H9 (cell line): ENCODE measurements at regions not wholly inside any gene's neighbourhood (a gene's known extent, or its start where the extent isn't known, plus 50 kb on each side); places are given as distances from the start of the nearest gene placed in this dataset.

Experiments used
- DNase-seq: peaks from one replicate; pipeline ENCODE4 v3.0.0-alpha.2; 2017
- H2AFZ ChIP-seq: one replicate; pipeline ENCODE4 v1.6.1; 2013; ENCODE audit warnings: mild to moderate bottlenecking, low read length, control low read depth, moderate library complexity
- H2AK5ac ChIP-seq: 2 replicates; pipeline ENCODE4 v1.6.1; 2013; ENCODE audit warnings: low read length, control low read depth, mixed read lengths; ENCODE audit not compliant: insufficient read length
- H2BK120ac ChIP-seq: one replicate; pipeline ENCODE4 v1.6.1; 2013; ENCODE audit warnings: low read depth, mild to moderate bottlenecking, low read length, control low read depth, inconsistent platforms; ENCODE audit not compliant: poor library complexity, severe bottlenecking
- H2BK12ac ChIP-seq: 2 replicates; pipeline ENCODE4 v1.6.1; 2013; ENCODE audit warnings: low read length, control low read depth, mixed read lengths, low read depth; ENCODE audit not compliant: insufficient read length
- H2BK15ac ChIP-seq: 2 replicates; pipeline ENCODE4 v1.6.1; 2013; ENCODE audit warnings: low read depth, low read length, control low read depth
- H2BK20ac ChIP-seq: one replicate; pipeline ENCODE4 v1.6.1; 2013; ENCODE audit warnings: low read depth, mild to moderate bottlenecking, low read length, control low read depth, inconsistent platforms; ENCODE audit not compliant: poor library complexity, severe bottlenecking
- H2BK5ac ChIP-seq: 2 replicates; pipeline ENCODE4 v1.6.1; 2013; ENCODE audit warnings: low read length, control low read depth, mixed read lengths; ENCODE audit not compliant: insufficient read length
- H3K14ac ChIP-seq: 2 replicates; pipeline ENCODE4 v1.6.1; 2013; ENCODE audit warnings: low read length, control low read depth; ENCODE audit not compliant: insufficient read depth
- H3K18ac ChIP-seq: 2 replicates; pipeline ENCODE4 v1.6.1; 2013; ENCODE audit warnings: low read depth, mild to moderate bottlenecking, mixed read lengths, low read length, control low read depth; ENCODE audit not compliant: insufficient read length
- H3K23ac ChIP-seq: 2 replicates; pipeline ENCODE4 v1.6.1; 2013; ENCODE audit warnings: low read length, control low read depth, mixed read lengths, low read depth; ENCODE audit not compliant: insufficient read length
- H3K23me2 ChIP-seq: 2 replicates; pipeline ENCODE4 v1.6.1; 2013; ENCODE audit warnings: low read depth, mild to moderate bottlenecking, mixed read lengths, low read length, control low read depth; ENCODE audit not compliant: insufficient read length, poor library complexity, severe bottlenecking
- H3K27ac ChIP-seq: 2 replicates; pipeline ENCODE4 v1.5.1; 2013; ENCODE audit warnings: low read length, control low read depth, mixed read lengths, low read depth; ENCODE audit not compliant: insufficient read length
- H3K27me3 ChIP-seq: 2 replicates; pipeline ENCODE4 v1.6.1; 2013; ENCODE audit warnings: low read length, control low read depth, inconsistent platforms; ENCODE audit not compliant: insufficient read depth
- H3K4ac ChIP-seq: 2 replicates; pipeline ENCODE4 v1.6.1; 2013; ENCODE audit warnings: low read depth, mild to moderate bottlenecking, control low read depth, inconsistent platforms, low read length, moderate library complexity
- H3K4me1 ChIP-seq: 2 replicates; pipeline ENCODE4 v1.6.1; 2013; ENCODE audit warnings: low read length, control low read depth, inconsistent platforms; ENCODE audit not compliant: insufficient read depth
- H3K4me2 ChIP-seq: 2 replicates; pipeline ENCODE4 v1.6.1; 2013; ENCODE audit warnings: low read length, control low read depth, mixed read lengths; ENCODE audit not compliant: insufficient read length, insufficient read depth
- H3K56ac ChIP-seq: 2 replicates; pipeline ENCODE4 v1.6.1; 2013; ENCODE audit warnings: low read depth, mild to moderate bottlenecking, mixed read lengths, low read length, control low read depth; ENCODE audit not compliant: insufficient read length
- H3K79me1 ChIP-seq: 2 replicates; pipeline ENCODE4 v1.6.1; 2013; ENCODE audit warnings: low read depth, mild to moderate bottlenecking, moderate library complexity, low read length, control low read depth, inconsistent platforms; ENCODE audit not compliant: insufficient read depth, poor library complexity, severe bottlenecking
- H3K79me2 ChIP-seq: 2 replicates; pipeline ENCODE4 v1.6.1; 2013; ENCODE audit warnings: low read length, control low read depth, inconsistent platforms; ENCODE audit not compliant: insufficient read depth
- H3K9ac ChIP-seq: 2 replicates; pipeline ENCODE4 v1.6.1; 2013; ENCODE audit warnings: low read length, control low read depth, mixed read lengths; ENCODE audit not compliant: insufficient read length; ENCODE audit errors: extremely low read depth
- H3K9me3 ChIP-seq: one replicate; pipeline ENCODE4 v1.6.1; 2013; ENCODE audit warnings: low read depth, low read length, inconsistent platforms; ENCODE audit not compliant: control insufficient read depth
- H3T11ph ChIP-seq: one replicate; pipeline ENCODE4 v1.6.1; 2013; ENCODE audit warnings: mild to moderate bottlenecking, low read length, control low read depth, inconsistent platforms
- H4K20me1 ChIP-seq: one replicate; pipeline ENCODE4 v1.6.1; 2013; ENCODE audit not compliant: control insufficient read depth, insufficient read length, insufficient read depth
- H4K5ac ChIP-seq: 2 replicates; pipeline ENCODE4 v1.6.1; 2013; ENCODE audit warnings: low read depth, mild to moderate bottlenecking, mixed read lengths, low read length, control low read depth; ENCODE audit not compliant: insufficient read length
- H4K8ac ChIP-seq: replicated peaks from 2 replicates; pipeline ENCODE4 v1.6.1; 2013; ENCODE audit warnings: low read length, control low read depth, mixed read lengths, low read depth; ENCODE audit not compliant: insufficient read length
- H4K91ac ChIP-seq: 2 replicates; pipeline ENCODE4 v1.6.1; 2013; ENCODE audit warnings: low read depth, mild to moderate bottlenecking, moderate library complexity, mixed read lengths, low read length, control low read depth; ENCODE audit not compliant: insufficient read length
- H3K27ac Mint-ChIP-seq, 3 experiments: 2 replicates in 2 of 3; 3 replicates in 1 of 3; pipeline ENCODE4 v1.8.0; 2020 to 2021; ENCODE audit warnings: mixed read lengths in 3 of 3, mild to moderate bottlenecking in 1 of 3, moderate library complexity in 1 of 3
- H3K27me3 Mint-ChIP-seq: 2 replicates; pipeline ENCODE4 v1.8.0; 2021; ENCODE audit warnings: low read depth, mild to moderate bottlenecking, moderate library complexity, mixed read lengths
- H3K36me3 Mint-ChIP-seq, 3 experiments: 2 replicates in 2 of 3; 3 replicates in 1 of 3; pipeline ENCODE4 v1.8.0; 2020 to 2021; ENCODE audit warnings: low read depth in 3 of 3, mixed read lengths in 3 of 3; ENCODE audit not compliant: insufficient read depth in 1 of 3
- H3K4me1 Mint-ChIP-seq, 2 experiments: 2 replicates each; pipeline ENCODE4 v1.8.0; 2020; ENCODE audit warnings: mixed read lengths in 2 of 2
- H3K4me3 Mint-ChIP-seq, 2 experiments: 2 replicates in 1 of 2; 3 replicates in 1 of 2; pipeline ENCODE4 v1.8.0; 2020 to 2021; ENCODE audit warnings: mild to moderate bottlenecking in 2 of 2, mixed read lengths in 2 of 2, moderate library complexity in 1 of 2
- H3K9me3 Mint-ChIP-seq, 2 experiments: 2 replicates in 1 of 2; 3 replicates in 1 of 2; pipeline ENCODE4 v1.8.0; 2020; ENCODE audit warnings: mild to moderate bottlenecking in 2 of 2, mixed read lengths in 2 of 2, moderate library complexity in 1 of 2
- WGBS: extraction: QIAGEN DNeasy Blood & Tissue Kit; methylation state at CpG from one replicate; pipeline ENCODE4 v1.1.7; 2013; ENCODE audit warnings: missing lambda C conversion rate, low lambda C conversion rate, mixed read lengths; ENCODE audit not compliant: insufficient read length; ENCODE audit errors: extremely low coverage; 5-methylcytosine and 5-hydroxymethylcytosine counted together
- TF ChIP-seq, protein P1 (sequence below): fragments of 200-600 bp; sonication (generic); conservative IDR thresholded peaks from 3 replicates; pipeline ENCODE4 v1.8.0; 2021; ENCODE audit warnings: antibody characterized with exemption, mild to moderate bottlenecking

DNA sequence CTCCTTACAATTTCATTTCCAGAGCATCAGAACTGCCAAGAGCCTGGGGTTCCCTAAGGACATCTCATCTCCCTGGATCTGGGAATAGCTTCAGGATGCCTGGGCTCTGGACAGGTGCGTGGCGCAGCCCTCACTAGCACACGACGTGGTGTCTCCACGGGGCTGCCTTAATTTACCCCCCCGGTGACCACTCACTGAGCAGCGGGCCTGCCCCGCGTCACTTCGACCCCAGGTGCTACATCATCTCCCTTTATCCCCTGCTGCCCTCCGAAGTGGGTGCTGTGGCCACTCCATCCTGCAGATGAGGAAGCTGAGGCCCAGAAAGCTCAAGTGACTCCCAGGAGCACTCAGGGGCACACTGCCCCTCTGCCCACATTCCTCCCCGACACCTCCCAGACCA lies 177.8 kb upstream of the SFSWAP start:
- no peak overlapping the region for H4K91ac ChIP-seq
- H2AK5ac ChIP-seq: no peak overlapping the region
- no peak overlapping the region for H3K14ac ChIP-seq
- H4K5ac ChIP-seq: no peak overlapping the region
- DNase-seq: peak; percentile 22
- no peak overlapping the region for H4K8ac ChIP-seq
- H2AFZ ChIP-seq: no peak overlapping the region
- H3K9me3 ChIP-seq: no peaks in the 10 kb centered on the region
- no peak overlapping the region for H3K9ac ChIP-seq
- no peak overlapping the region for H2BK12ac ChIP-seq
- H3K79me2 ChIP-seq: no peaks in the 10 kb centered on the region
- Mint-ChIP-seq H3K36me3 (no peaks in the 10 kb centered on the region), H3K27me3 (peaks cover 9% of the 10 kb centered on the region), H3K9me3 (no peaks in the 10 kb centered on the region; a peak in 2 of 5 replicates), H3K4me1 (peaks cover 0 to 4% of the 10 kb centered on the region in 2 experiments; a peak in 2 of 4 replicates), H3K27ac (no peak overlapping the region), H3K4me3 (no peak overlapping the region)
- no peak overlapping the region for H3K23ac ChIP-seq
- no peak overlapping the region for H2BK15ac ChIP-seq
- no peaks in the 10 kb centered on the region for H3K23me2 ChIP-seq
- H3K4me1 ChIP-seq: no peaks in the 10 kb centered on the region
- H3K18ac ChIP-seq: no peak overlapping the region
- no peak overlapping the region for H2BK120ac ChIP-seq
- no peak overlapping the region for H2BK20ac ChIP-seq
- WGBS: no CpG with 5 or more reads among the region's 12 CpGs
- no peak overlapping the region for H3T11ph ChIP-seq
- H2BK5ac ChIP-seq: no peak overlapping the region
- H3K27ac ChIP-seq: no peak overlapping the region
- H3K79me1 ChIP-seq: no peaks in the 10 kb centered on the region
- no peak overlapping the region for H3K4ac ChIP-seq
- no peak overlapping the region for H3K4me2 ChIP-seq
- no peaks in the 10 kb centered on the region for H4K20me1 ChIP-seq
- no peaks in the 10 kb centered on the region for H3K27me3 ChIP-seq
- no peak overlapping the region for H3K56ac ChIP-seq
- TF ChIP-seq, protein P1, sequence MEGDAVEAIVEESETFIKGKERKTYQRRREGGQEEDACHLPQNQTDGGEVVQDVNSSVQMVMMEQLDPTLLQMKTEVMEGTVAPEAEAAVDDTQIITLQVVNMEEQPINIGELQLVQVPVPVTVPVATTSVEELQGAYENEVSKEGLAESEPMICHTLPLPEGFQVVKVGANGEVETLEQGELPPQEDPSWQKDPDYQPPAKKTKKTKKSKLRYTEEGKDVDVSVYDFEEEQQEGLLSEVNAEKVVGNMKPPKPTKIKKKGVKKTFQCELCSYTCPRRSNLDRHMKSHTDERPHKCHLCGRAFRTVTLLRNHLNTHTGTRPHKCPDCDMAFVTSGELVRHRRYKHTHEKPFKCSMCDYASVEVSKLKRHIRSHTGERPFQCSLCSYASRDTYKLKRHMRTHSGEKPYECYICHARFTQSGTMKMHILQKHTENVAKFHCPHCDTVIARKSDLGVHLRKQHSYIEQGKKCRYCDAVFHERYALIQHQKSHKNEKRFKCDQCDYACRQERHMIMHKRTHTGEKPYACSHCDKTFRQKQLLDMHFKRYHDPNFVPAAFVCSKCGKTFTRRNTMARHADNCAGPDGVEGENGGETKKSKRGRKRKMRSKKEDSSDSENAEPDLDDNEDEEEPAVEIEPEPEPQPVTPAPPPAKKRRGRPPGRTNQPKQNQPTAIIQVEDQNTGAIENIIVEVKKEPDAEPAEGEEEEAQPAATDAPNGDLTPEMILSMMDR: no peak
